Astrocyte (in vitro differentiated cells and primary cell): ENCODE measurements at regions not wholly inside any gene's neighbourhood (a gene's known extent, or its start where the extent isn't known, plus 50 kb on each side); places are given as distances from the start of the nearest gene placed in this dataset.

Source experiments
- DNase-seq: peaks from one replicate; pipeline ENCODE4 v3.0.0-alpha.2; 2010; ENCODE audit warnings: low read depth
- FAIRE-seq: peaks from 2 replicates; lab custom pipeline; 2011; peaks lifted over from hg19 to GRCh38; lab: Jason Lieb, UNC
- H2AFZ ChIP-seq: 2 replicates; pipeline ENCODE4 v1.6.0; 2012; ENCODE audit warnings: low read depth, low read length, inconsistent platforms
- H3K27ac ChIP-seq: 2 replicates; pipeline ENCODE4 v1.5.1; 2011; ENCODE audit warnings: low read depth, low read length, inconsistent platforms
- H3K27me3 ChIP-seq: 2 replicates; pipeline ENCODE4 v1.6.0; 2011; ENCODE audit warnings: low read length, inconsistent platforms; ENCODE audit not compliant: insufficient read depth
- H3K36me3 ChIP-seq: 2 replicates; pipeline ENCODE4 v1.5.1; 2011; ENCODE audit warnings: low read length, inconsistent platforms; ENCODE audit not compliant: insufficient read depth
- H3K4me1 ChIP-seq: 2 replicates; pipeline ENCODE4 v1.5.1; 2011; ENCODE audit warnings: low read length, inconsistent platforms; ENCODE audit not compliant: insufficient read depth
- H3K4me2 ChIP-seq: 2 replicates; pipeline ENCODE4 v1.6.0; 2012; ENCODE audit warnings: low read length, inconsistent platforms
- H3K4me3 ChIP-seq: 2 replicates; pipeline ENCODE4 v1.5.1; 2011; ENCODE audit warnings: low read depth, mild to moderate bottlenecking, low read length, inconsistent platforms; ENCODE audit not compliant: insufficient read depth
- H3K79me2 ChIP-seq: 2 replicates; pipeline ENCODE4 v1.6.0; 2012; ENCODE audit warnings: mild to moderate bottlenecking, low read length, inconsistent platforms; ENCODE audit not compliant: insufficient read depth
- H3K9ac ChIP-seq: 2 replicates; pipeline ENCODE4 v1.6.0; 2012; ENCODE audit warnings: mild to moderate bottlenecking, low read length, inconsistent platforms
- H3K9me3 ChIP-seq: 2 replicates; pipeline ENCODE4 v1.5.1; 2012; ENCODE audit warnings: low read depth, mild to moderate bottlenecking, low read length, inconsistent platforms; ENCODE audit not compliant: insufficient read depth
- H4K20me1 ChIP-seq: 2 replicates; pipeline ENCODE4 v1.6.0; 2012; ENCODE audit warnings: low read length, inconsistent platforms; ENCODE audit not compliant: insufficient read depth
- H3K27ac Mint-ChIP-seq: one replicate; pipeline ENCODE4 v1.8.0; 2021; ENCODE audit warnings: mild to moderate bottlenecking, mixed read lengths; ENCODE audit not compliant: unreplicated experiment
- H3K27me3 Mint-ChIP-seq: one replicate; pipeline ENCODE4 v1.8.0; 2021; ENCODE audit warnings: low read depth, mixed read lengths; ENCODE audit not compliant: unreplicated experiment
- H3K36me3 Mint-ChIP-seq: one replicate; pipeline ENCODE4 v1.8.0; 2021; ENCODE audit warnings: low read depth, mixed read lengths; ENCODE audit not compliant: unreplicated experiment
- H3K4me1 Mint-ChIP-seq: one replicate; pipeline ENCODE4 v1.8.0; 2021; ENCODE audit warnings: low read depth, mixed read lengths; ENCODE audit not compliant: unreplicated experiment
- H3K4me3 Mint-ChIP-seq: one replicate; pipeline ENCODE4 v1.8.0; 2021; ENCODE audit warnings: mild to moderate bottlenecking, moderate library complexity, mixed read lengths; ENCODE audit not compliant: unreplicated experiment
- H3K9me3 Mint-ChIP-seq: one replicate; pipeline ENCODE4 v1.8.0; 2021; ENCODE audit warnings: mild to moderate bottlenecking, mixed read lengths; ENCODE audit not compliant: unreplicated experiment
- CTCF ChIP-seq: IDR thresholded peaks from 2 replicates; pipeline ENCODE4 v1.5.1; 2011; ENCODE audit warnings: low read depth, mild to moderate bottlenecking, inconsistent platforms, low read length, moderate library complexity; ENCODE audit not compliant: insufficient read depth
- EZH2 ChIP-seq: IDR thresholded peaks from 2 replicates; pipeline ENCODE4 v1.6.1; 2012; ENCODE audit warnings: mild to moderate bottlenecking, low read length, inconsistent platforms; ENCODE audit not compliant: insufficient read depth

GRCh38 chr6:156557251-156557910, 219.8 kb upstream of the ARID1B start:
- peaks cover 4% of the 10 kb centered on the region for H3K27me3 Mint-ChIP-seq
- H3K4me1 Mint-ChIP-seq, result peaks cover 7% of the 10 kb centered on the region
- peaks cover 5% of the 10 kb centered on the region for H3K36me3 Mint-ChIP-seq
- no peak overlapping the region for H3K9ac ChIP-seq
- peak overlapping the region; percentile 23 for H3K4me3 ChIP-seq
- no peaks in the 10 kb centered on the region for H4K20me1 ChIP-seq
- no peaks in the 10 kb centered on the region for H3K27me3 ChIP-seq
- no peak for TF ChIP-seq CTCF
- TF ChIP-seq EZH2, result no peak
- peaks cover 3% of the 10 kb centered on the region for H3K9me3 ChIP-seq
- FAIRE-seq, result no peak
- H3K36me3 ChIP-seq, result no peaks in the 10 kb centered on the region
- no peak overlapping the region for H3K27ac Mint-ChIP-seq
- peaks cover 13% of the 10 kb centered on the region for H3K9me3 Mint-ChIP-seq
- no peak overlapping the region for H3K27ac ChIP-seq
- peak; percentile 29 for DNase-seq
- H3K4me3 Mint-ChIP-seq, result no peak overlapping the region
- H3K4me2 ChIP-seq, result no peak overlapping the region
- H3K4me1 ChIP-seq, result no peaks in the 10 kb centered on the region
- H3K79me2 ChIP-seq, result no peaks in the 10 kb centered on the region
- H2AFZ ChIP-seq, result no peak overlapping the region

GRCh38 chr6:156556811-156557210, 220.4 kb upstream of the ARID1B start:
- DNase-seq (no peak), FAIRE-seq (no peak)
- Histone ChIP-seq H3K79me2 (no peaks in the 10 kb centered on the region), H3K9me3 (peaks cover 3% of the 10 kb centered on the region), H3K36me3 (no peaks in the 10 kb centered on the region), H3K9ac (no peak overlapping the region), H3K4me1 (no peaks in the 10 kb centered on the region), H3K27ac (no peak overlapping the region), H4K20me1 (no peaks in the 10 kb centered on the region), H2AFZ (no peak overlapping the region), H3K4me3 (no peak overlapping the region), H3K4me2 (no peak overlapping the region), H3K27me3 (no peaks in the 10 kb centered on the region)
- peaks cover 9% of the 10 kb centered on the region for H3K27me3 Mint-ChIP-seq
- TF ChIP-seq CTCF, result no peak
- no peak for TF ChIP-seq EZH2
- H3K4me1 Mint-ChIP-seq, result peaks cover 7% of the 10 kb centered on the region
- no peak overlapping the region for H3K27ac Mint-ChIP-seq
- peaks cover 4% of the 10 kb centered on the region for H3K36me3 Mint-ChIP-seq
- no peak overlapping the region for H3K4me3 Mint-ChIP-seq
- peaks cover 12% of the 10 kb centered on the region for H3K9me3 Mint-ChIP-seq

DNA sequence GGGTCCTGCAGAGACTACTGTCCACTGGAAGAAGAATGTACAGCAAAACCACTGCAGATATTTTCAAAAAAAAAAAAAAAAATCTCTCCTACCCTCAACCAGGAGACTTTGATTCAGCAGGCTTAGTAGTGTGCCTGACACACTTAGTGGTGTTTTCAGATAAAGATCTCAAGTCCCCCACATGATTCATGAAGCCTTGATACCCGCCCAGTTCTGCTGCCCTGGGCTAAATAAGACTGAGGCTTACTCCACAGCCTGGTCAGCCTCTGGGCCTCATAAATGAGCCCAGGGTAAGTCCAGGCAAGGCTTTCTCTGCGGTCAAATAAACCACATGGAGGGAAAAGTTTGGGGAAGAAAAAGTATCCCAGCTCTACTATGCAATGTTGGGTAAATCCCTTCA, 222.1 kb upstream of the ARID1B start:
- no peak overlapping the region for H3K27ac Mint-ChIP-seq
- Histone ChIP-seq H3K4me3 (no peak overlapping the region), H3K9ac (no peak overlapping the region), H2AFZ (no peak overlapping the region), H3K9me3 (no peaks in the 10 kb centered on the region), H4K20me1 (no peaks in the 10 kb centered on the region), H3K79me2 (no peaks in the 10 kb centered on the region), H3K27ac (no peak overlapping the region), H3K36me3 (no peaks in the 10 kb centered on the region), H3K4me1 (no peaks in the 10 kb centered on the region), H3K27me3 (no peaks in the 10 kb centered on the region), H3K4me2 (no peak overlapping the region)
- H3K4me1 Mint-ChIP-seq, result peaks cover 7% of the 10 kb centered on the region
- DNase-seq (no peak), FAIRE-seq (no peak)
- peaks cover 20% of the 10 kb centered on the region for H3K27me3 Mint-ChIP-seq
- H3K4me3 Mint-ChIP-seq, result no peak overlapping the region
- peaks cover 7% of the 10 kb centered on the region for H3K9me3 Mint-ChIP-seq
- no peaks in the 10 kb centered on the region for H3K36me3 Mint-ChIP-seq
- TF ChIP-seq EZH2 (no peak), CTCF (no peak)
